Stimulated activated naive CD8-positive, alpha-beta T cell treated with anti-CD3 and anti-CD28 coated beads, Interleukin-15, Interleukin-2, amounts not matched to agents 100 ng/mL and 50 ng/mL, for 24 hours (primary cell): ENCODE measurements at regions not wholly inside any gene's neighbourhood (a gene's known extent, or its start where the extent isn't known, plus 50 kb on each side); places are given as distances from the start of the nearest gene placed in this dataset.
"Not testable (repeated sequence)": the region's sequence is repeated elsewhere in the genome, so short reads cannot be mapped to it uniquely, and the experiment has no call there.

Source experiments
- H3K27ac Mint-ChIP-seq: one replicate; pipeline ENCODE4 v1.8.0; 2021; ENCODE audit warnings: mild to moderate bottlenecking, mixed read lengths
- H3K27me3 Mint-ChIP-seq: one replicate; pipeline ENCODE4 v1.8.0; 2021; ENCODE audit warnings: mixed read lengths
- H3K36me3 Mint-ChIP-seq: one replicate; pipeline ENCODE4 v1.8.0; 2021; ENCODE audit warnings: low read depth, mixed read lengths
- H3K4me1 Mint-ChIP-seq: one replicate; pipeline ENCODE4 v1.8.0; 2021; ENCODE audit warnings: low read depth, mixed read lengths
- H3K4me3 Mint-ChIP-seq: one replicate; pipeline ENCODE4 v1.8.0; 2021; ENCODE audit warnings: mild to moderate bottlenecking, mixed read lengths
- H3K9me3 Mint-ChIP-seq: one replicate; pipeline ENCODE4 v1.8.0; 2021; ENCODE audit warnings: mixed read lengths

DNA sequence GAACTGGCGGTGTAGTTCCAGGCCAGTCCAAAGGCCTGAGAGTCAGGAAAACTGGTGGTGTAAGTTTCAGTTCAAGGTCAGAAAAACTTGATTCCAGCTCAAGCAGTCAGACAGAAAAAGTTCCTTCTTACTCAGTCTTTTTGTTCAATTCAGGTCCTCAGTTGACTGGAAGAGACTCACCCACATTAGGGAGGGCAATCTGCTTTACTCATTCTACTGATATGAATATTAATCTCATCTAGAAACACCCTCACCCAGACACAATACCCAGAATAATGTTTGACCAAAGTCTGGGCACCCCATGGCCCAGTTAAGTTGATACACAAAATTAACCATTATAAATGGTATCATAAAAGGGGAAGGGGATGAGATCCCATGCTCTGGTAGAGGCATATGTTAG, 50.1 kb upstream of the LTA4H start:
- Mint-ChIP-seq H3K9me3 (peaks cover 14% of the 10 kb centered on the region), H3K4me1 (no peaks in the 10 kb centered on the region), H3K36me3 (no peaks in the 10 kb centered on the region), H3K4me3 (no peak overlapping the region), H3K27ac (no peak overlapping the region), H3K27me3 (no peaks in the 10 kb centered on the region)

DNA sequence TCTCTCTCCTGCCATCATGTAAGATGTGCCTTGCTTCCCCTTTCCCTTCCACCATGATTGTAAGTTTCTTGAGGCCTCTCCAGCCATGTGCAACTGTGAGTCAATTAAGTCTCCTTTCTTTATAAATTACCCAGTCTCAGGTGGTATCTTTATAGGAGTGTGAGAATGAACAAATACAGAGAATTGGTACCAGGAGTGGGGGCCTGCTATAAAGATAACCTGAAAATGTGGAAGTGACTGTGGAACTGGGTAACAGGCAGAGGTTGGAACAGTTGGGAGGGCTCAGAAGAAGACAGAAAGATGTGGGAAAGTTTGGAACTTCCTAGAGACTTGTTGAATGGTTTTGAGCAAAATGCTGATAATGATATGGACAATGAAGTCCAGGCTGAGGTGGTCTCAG, 50.8 kb upstream of the LTA4H start:
- H3K27ac Mint-ChIP-seq, H3K27me3 Mint-ChIP-seq: not testable (repeated sequence)

DNA sequence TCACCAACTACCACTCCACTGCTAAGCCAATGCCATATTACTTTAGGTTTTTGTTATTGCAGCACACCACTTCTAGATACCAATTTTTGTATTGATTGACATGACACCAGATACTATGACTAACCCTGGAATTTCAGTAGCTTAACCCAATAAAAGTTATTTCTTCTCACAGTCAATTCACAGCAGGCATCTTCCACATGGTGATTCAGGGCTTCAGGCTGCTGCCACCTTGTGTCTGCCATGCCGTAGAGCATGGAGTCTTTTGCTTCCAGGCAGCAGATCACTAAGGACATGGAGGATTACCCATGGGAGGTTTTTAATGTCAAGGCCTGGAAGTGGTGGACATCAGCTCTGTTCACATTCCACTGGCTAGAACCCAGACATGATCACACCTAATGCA, 56.4 kb upstream of the LTA4H start:
- Mint-ChIP-seq H3K4me1 (peaks cover 16% of the 10 kb centered on the region), H3K4me3 (no peak overlapping the region), H3K9me3 (peaks cover 20% of the 10 kb centered on the region), H3K36me3 (no peaks in the 10 kb centered on the region), H3K27me3 (no peaks in the 10 kb centered on the region), H3K27ac (no peak overlapping the region)

More for the DNA sequence above, 50.8 kb upstream of the LTA4H start:
- not testable (repeated sequence) for H3K36me3 Mint-ChIP-seq, H3K4me3 Mint-ChIP-seq, H3K4me1 Mint-ChIP-seq
- peaks cover 20% of the 10 kb centered on the region for H3K9me3 Mint-ChIP-seq

DNA sequence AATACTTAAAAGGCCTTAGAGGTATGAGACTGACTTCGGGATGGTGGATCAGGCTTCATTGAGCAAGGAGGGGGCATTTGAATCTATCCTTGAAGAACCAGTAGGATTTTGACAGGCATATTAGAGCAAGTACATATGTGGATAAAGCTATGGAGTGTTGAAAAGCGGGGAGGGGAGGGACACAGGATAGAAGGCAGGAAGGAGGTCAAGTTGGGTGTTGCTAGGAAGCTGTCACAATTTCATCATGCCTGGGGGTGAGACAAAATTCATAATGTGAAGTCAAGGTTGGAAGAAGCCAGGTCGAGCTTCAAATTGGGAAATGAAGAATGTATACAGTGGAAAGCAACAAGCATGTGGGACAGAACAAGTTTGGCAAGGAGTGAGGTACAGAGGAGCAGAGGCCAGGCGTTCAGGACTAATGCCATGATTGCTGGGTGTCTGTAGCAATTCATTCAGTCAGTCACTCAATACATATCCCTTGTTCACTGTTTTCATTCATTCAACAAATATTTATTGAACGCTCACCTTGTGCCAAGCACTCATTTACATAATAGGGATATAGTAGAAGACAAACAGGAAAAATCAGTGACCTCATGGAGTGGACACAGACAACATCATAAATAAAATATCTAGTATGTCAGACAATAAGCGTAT, 58.3 kb upstream of the LTA4H start:
- H3K4me1 Mint-ChIP-seq = peaks cover 16% of the 10 kb centered on the region
- peaks cover 20% of the 10 kb centered on the region for H3K9me3 Mint-ChIP-seq
- H3K36me3 Mint-ChIP-seq = no peaks in the 10 kb centered on the region
- peak overlapping the region; percentile 42 for H3K27ac Mint-ChIP-seq
- H3K4me3 Mint-ChIP-seq = no peak overlapping the region
- H3K27me3 Mint-ChIP-seq = no peaks in the 10 kb centered on the region

DNA sequence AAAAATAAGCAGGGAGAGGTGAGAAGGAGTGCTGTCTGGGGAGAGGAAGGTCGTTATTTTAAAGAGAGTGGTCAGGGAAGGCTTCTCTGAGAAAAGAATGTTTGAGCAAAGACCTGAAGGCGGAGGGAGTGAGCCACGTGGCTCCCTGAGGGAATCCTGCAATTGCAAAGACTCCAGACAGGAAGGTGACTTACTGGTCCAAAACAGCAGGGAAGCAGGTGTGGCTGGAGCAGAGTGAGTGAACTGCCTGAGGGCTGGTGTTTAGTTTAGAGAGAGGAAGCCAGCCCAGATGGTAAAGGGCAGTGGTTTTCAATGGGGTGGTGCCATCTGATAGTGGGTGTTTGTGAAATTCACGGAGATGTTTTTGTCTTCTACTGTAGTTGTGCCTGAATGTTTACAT, 58.8 kb upstream of the LTA4H start:
- Mint-ChIP-seq H3K27me3 (no peaks in the 10 kb centered on the region), H3K27ac (no peak overlapping the region), H3K36me3 (no peaks in the 10 kb centered on the region), H3K4me3 (no peak overlapping the region), H3K9me3 (peaks cover 20% of the 10 kb centered on the region), H3K4me1 (peaks cover 16% of the 10 kb centered on the region)

DNA sequence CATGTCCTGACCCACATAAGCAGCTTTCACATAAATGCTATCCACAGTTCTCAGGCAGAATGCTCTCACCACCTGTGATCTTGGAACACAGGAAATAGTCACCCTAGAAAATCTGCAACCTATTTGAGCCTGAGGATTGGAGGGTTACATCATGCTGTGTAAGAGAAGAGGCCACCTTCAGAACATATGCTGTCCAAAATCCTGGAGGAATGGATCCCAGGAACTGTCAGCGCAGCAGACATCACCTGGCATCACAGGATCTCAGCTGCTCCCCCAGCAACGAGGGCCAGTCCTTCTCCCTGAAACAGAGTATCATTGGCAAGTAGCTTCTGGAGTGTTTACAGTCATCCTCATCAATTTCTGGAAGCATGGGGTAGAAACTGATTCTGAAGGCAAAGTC, 63.2 kb upstream of the LTA4H start:
- no peak overlapping the region for H3K4me3 Mint-ChIP-seq

DNA sequence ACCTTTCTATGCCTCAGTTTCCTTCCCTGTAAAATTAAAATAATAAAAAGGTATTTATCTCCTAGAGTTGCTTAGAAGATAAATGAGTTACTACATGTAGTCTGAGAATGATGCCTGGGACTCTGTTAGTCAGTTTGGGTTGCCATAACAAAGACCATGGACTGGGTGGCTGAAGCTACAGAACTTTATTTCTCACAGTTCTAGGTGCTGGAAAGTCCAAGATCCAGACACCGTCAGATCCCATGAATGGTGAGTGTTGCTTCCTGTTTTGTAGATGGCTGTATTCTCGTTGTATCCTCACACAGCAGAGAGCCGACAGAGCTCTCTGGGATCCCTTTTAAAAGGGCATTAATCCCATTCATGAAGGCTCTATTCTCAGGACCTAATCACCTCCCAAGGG, 64.0 kb upstream of the LTA4H start:
- Mint-ChIP-seq H3K4me3 (no peak overlapping the region), H3K4me1 (peaks cover 19% of the 10 kb centered on the region), H3K27ac (no peak overlapping the region), H3K36me3 (no peaks in the 10 kb centered on the region), H3K9me3 (no peaks in the 10 kb centered on the region), H3K27me3 (no peaks in the 10 kb centered on the region)

More for the DNA sequence above, 63.2 kb upstream of the LTA4H start:
- Mint-ChIP-seq H3K4me1 (peaks cover 26% of the 10 kb centered on the region), H3K9me3 (no peaks in the 10 kb centered on the region), H3K27ac (no peak overlapping the region), H3K27me3 (no peaks in the 10 kb centered on the region), H3K36me3 (no peaks in the 10 kb centered on the region)

DNA sequence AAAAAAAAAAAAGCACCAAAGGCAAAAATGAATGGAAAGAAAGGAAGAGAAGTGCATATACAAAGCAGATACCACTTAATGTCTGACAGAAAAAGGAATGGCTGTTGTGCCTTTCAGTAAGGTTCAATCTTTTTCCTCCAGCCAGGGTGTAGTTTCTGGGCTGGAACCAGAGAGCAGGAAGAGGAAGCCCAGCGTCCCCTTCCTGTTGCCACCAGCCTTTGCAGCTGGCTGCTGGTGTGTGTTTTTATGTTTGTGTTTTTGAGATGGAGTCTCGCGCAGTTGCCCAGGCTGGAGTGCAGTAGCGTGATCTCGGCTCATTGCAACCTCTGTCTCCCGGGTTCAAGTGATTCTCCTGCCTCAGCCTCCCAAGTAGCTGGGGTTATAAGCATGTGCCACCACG, 64.6 kb upstream of the LTA4H start:
- Mint-ChIP-seq H3K4me3 (no peak overlapping the region), H3K9me3 (no peaks in the 10 kb centered on the region), H3K27ac (no peak overlapping the region), H3K4me1 (peaks cover 13% of the 10 kb centered on the region), H3K36me3 (no peaks in the 10 kb centered on the region), H3K27me3 (no peaks in the 10 kb centered on the region)

DNA sequence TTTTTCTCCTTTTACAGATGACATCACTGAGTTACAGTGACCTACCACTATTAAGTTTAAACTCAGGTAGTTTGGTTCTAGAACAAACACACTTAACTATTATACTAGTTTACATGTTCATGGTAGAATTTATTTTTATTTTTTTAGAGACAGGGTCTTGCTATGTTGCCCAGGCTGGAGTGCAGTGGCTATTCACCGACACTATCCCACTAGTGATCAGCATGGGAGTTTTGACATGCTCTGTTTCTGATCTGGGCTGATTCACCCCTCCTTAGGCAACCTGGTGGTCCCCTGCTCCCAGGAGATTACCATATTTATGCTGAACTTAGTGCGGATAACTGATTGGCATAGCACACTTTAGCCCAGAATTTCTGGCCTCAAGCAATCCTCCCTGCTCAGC, 66.4 kb upstream of the LTA4H start:
- Mint-ChIP-seq H3K27me3 (no peaks in the 10 kb centered on the region), H3K9me3 (no peaks in the 10 kb centered on the region), H3K36me3 (no peaks in the 10 kb centered on the region), H3K27ac (no peak overlapping the region), H3K4me1 (peaks cover 13% of the 10 kb centered on the region), H3K4me3 (no peak overlapping the region)

DNA sequence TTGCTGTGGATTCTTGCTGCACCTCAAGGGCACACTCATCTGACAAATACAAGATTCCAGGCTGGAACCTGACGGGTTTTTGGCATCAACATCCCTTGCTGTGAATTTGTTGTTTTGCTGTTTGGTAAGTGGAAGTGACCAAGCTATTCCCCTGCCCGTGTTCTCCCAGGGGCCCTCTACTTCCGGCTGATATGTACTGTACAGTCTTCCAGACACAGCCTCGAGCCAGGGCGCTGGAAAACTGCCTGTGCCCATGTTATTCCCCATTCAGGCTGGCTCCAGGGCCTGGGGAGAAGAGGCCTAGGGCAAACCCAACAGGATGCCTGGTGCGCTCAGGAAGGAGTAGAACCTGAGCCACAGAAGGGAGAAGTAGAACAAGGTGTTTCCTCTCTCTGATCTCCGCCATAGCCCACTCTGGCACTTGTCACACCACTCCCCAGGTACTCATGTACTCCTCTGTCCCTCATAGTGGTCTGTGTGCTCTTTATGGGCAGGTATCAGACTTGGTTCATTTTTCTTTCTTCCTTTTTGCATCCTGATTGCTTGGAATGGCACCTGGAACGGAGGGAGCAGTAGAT, 67.8 kb upstream of the LTA4H start:
- H3K4me3 Mint-ChIP-seq = no peak overlapping the region
- H3K27ac Mint-ChIP-seq = no peak overlapping the region

DNA sequence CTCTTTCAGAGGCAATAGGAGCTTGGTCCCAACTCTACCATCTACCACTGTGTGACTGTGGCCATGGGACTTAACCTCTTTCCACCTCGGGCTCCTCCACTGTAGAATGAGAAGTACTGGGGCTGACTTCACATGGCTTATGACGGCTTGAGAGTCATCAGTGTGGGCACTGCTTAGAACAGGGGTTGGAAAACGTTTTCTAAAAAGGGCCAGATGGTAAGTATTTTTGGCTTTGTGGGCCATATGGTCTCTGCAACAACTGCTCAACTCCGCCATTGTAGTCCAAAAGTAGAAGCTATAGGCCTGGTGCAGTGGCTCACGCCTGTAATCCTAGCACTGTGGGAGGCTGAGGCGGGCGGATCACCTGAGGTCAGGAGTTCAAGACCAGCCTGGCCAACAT, 69.2 kb upstream of the LTA4H start:
- H3K4me1 Mint-ChIP-seq = peaks cover 25% of the 10 kb centered on the region
- H3K27me3 Mint-ChIP-seq = no peaks in the 10 kb centered on the region
- no peaks in the 10 kb centered on the region for H3K36me3 Mint-ChIP-seq
- H3K4me3 Mint-ChIP-seq = no peak overlapping the region
- H3K9me3 Mint-ChIP-seq = no peaks in the 10 kb centered on the region
- no peak overlapping the region for H3K27ac Mint-ChIP-seq

More for the DNA sequence above, 67.8 kb upstream of the LTA4H start:
- Mint-ChIP-seq H3K27me3 (no peaks in the 10 kb centered on the region), H3K4me1 (peaks cover 18% of the 10 kb centered on the region), H3K9me3 (no peaks in the 10 kb centered on the region), H3K36me3 (no peaks in the 10 kb centered on the region)

DNA sequence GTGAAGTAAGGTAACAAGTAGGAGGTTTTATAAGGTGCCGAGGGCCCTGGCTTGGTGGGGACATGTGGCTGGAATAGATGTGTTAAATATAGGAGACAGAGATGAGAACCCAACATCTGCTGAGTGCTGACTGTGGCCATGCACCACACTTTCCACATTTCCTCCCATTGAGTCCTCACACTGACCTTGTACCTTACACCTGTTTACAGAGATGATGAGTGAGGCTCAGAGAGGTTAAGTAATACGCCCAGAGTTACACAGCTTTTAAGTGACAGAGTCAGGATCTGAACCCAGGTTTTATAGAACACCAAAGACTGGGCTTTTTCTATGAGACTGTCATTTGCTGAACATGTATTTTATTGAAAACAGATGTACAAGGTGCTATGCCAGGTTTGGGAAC, 70.8 kb upstream of the LTA4H start:
- peaks cover 2% of the 10 kb centered on the region for H3K27me3 Mint-ChIP-seq
- H3K9me3 Mint-ChIP-seq = no peaks in the 10 kb centered on the region
- no peak overlapping the region for H3K4me3 Mint-ChIP-seq
- H3K27ac Mint-ChIP-seq = no peak overlapping the region
- peaks cover 22% of the 10 kb centered on the region for H3K4me1 Mint-ChIP-seq
- no peaks in the 10 kb centered on the region for H3K36me3 Mint-ChIP-seq

DNA sequence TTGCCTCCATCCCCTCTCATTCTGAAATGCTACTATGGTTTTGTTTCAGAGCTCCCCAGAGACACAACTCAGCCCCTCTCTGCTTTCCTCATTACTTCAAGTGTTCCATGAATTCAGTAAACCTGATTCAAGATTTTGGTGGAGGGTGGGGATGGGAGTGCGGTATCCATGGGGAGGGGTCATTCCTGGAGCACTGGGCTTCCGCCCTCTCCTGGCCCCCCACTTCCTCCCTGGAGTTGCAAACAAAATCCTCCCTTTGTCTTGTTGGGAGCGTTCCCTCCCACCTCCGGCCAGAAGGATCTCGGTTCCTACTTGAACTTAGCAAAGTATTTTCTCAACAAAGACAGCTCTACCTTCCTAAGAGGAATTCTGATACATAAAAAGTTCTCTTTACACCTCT, 71.8 kb upstream of the LTA4H start:
- Mint-ChIP-seq H3K27me3 (peaks cover 3% of the 10 kb centered on the region), H3K4me3 (no peak overlapping the region), H3K9me3 (no peaks in the 10 kb centered on the region), H3K27ac (peak overlapping the region; percentile 10), H3K36me3 (no peaks in the 10 kb centered on the region), H3K4me1 (peaks cover 22% of the 10 kb centered on the region)

DNA sequence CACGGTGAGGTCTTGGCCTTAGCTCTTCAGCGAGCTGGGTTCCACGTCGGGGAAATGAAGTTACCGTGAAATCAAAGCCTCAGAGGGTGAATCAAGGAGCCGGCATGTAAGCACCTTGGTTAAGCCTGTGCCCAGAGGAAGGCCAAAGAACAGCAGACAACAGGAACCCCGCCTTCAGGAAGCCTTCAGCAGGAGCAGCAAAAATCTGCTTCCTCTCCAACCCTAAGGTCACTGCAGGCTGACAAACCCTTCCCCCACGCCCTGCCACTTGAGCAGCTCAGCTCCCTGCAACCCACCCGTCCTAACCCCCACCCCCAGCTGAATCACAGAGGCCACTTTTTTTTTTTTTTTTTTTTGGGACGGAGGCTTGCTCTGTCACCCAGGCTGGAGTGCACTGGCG, 72.9 kb upstream of the LTA4H start:
- H3K36me3 Mint-ChIP-seq = no peaks in the 10 kb centered on the region
- no peaks in the 10 kb centered on the region for H3K9me3 Mint-ChIP-seq
- H3K4me3 Mint-ChIP-seq = peak overlapping the region; percentile 13
- H3K4me1 Mint-ChIP-seq = peaks cover 19% of the 10 kb centered on the region
- H3K27me3 Mint-ChIP-seq = peaks cover 3% of the 10 kb centered on the region
- H3K27ac Mint-ChIP-seq = peak overlapping the region; percentile 62

DNA sequence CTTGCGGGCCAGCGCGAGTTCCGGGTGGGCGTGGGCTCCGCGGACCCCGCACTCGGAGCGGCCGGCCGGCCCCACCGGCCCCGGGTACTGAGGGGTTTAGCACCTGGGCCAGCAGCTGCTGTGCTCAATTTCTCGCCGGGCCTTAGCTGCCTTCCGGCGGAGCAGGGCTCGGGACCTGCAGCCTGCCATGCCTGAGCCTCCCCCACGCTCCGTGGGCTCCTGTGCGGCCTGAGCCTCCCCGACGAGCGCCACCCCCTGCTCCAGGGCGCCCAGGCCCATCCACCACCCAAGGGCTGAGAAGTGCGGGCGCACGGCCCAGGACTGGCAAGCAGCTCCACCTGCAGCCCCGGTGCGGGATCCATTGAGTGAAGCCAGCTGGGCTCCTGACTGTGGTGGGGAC, 73.6 kb upstream of the LTA4H start:
- not testable (repeated sequence) for H3K27ac Mint-ChIP-seq, H3K4me3 Mint-ChIP-seq

DNA sequence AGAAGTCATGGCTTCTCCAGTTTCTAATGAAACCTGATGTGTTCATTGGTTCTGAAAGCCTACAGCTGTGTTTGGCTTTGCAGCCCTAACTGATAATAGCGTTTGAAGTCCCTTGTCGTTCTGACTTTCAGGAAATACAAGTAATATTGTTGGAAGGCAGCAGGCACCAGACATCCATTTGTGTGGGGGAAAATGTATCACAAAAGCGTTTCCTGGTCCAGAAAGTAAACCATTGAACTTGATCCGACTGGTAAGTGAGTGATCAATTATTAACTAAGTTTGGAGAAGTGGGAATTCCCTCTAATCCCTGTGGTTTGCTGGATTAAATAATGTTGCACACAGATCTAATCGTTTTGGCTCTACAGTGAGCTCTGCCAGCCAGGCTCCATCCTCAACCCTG, 77.3 kb upstream of the LTA4H start:
- Mint-ChIP-seq H3K27ac (no peak overlapping the region), H3K27me3 (peaks cover 3% of the 10 kb centered on the region), H3K9me3 (no peaks in the 10 kb centered on the region), H3K4me1 (peaks cover 18% of the 10 kb centered on the region), H3K36me3 (no peaks in the 10 kb centered on the region), H3K4me3 (no peak overlapping the region)

More for the DNA sequence above, 73.6 kb upstream of the LTA4H start:
- H3K9me3 Mint-ChIP-seq, H3K36me3 Mint-ChIP-seq, H3K27me3 Mint-ChIP-seq: not testable (repeated sequence)
- H3K4me1 Mint-ChIP-seq = peaks cover 18% of the 10 kb centered on the region
